ENCODE measurements at regions not wholly inside any gene's neighbourhood (a gene's known extent, or its start where the extent isn't known, plus 50 kb on each side); places are given as distances from the start of the nearest gene placed in this dataset.

DNA sequence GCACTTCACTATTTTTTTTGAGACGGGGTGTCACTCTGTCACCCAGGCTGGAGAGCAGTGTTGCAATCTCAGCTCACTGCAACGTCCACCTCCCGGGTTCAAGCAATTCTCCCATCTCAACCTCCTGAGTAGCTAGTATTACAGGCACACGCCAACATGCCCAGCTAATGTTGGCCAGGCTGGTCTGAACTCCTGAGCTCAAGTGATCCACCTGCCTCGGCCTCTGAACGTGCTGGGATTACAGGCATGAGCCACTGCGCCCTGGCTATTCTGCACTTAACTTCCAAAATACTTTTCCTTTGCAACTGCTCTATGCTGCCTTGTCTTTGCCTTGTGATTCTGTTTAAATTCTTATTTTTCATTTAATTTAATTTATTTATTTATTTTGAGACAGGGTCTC lies 67.0 kb upstream of the ZNF479 start:
- TF ChIP-seq, protein P1, sequence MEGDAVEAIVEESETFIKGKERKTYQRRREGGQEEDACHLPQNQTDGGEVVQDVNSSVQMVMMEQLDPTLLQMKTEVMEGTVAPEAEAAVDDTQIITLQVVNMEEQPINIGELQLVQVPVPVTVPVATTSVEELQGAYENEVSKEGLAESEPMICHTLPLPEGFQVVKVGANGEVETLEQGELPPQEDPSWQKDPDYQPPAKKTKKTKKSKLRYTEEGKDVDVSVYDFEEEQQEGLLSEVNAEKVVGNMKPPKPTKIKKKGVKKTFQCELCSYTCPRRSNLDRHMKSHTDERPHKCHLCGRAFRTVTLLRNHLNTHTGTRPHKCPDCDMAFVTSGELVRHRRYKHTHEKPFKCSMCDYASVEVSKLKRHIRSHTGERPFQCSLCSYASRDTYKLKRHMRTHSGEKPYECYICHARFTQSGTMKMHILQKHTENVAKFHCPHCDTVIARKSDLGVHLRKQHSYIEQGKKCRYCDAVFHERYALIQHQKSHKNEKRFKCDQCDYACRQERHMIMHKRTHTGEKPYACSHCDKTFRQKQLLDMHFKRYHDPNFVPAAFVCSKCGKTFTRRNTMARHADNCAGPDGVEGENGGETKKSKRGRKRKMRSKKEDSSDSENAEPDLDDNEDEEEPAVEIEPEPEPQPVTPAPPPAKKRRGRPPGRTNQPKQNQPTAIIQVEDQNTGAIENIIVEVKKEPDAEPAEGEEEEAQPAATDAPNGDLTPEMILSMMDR (IDR thresholded peaks at IDR 0.05) = no peak
- no peak for TF ChIP-seq EZH2 (IDR thresholded peaks at IDR 0.05; ENCODE audit: borderline replicate concordance, insufficient read depth, low read depth, low read length, poor library complexity, severe bottlenecking)
